GM12892 (cell line): ENCODE measurements at regions not wholly inside any gene's neighbourhood (a gene's known extent, or its start where the extent isn't known, plus 50 kb on each side); places are given as distances from the start of the nearest gene placed in this dataset.

Source experiments
- POLR2A ChIP-seq: IDR thresholded peaks from 2 replicates; pipeline ENCODE4 v1.6.1; 2011; ENCODE audit warnings: low read depth, low read length, control low read depth
- POLR2AphosphoS5 ChIP-seq: IDR thresholded peaks from 2 replicates; pipeline ENCODE4 v1.6.1; 2011; ENCODE audit warnings: low read depth, low read length, control low read depth

DNA sequence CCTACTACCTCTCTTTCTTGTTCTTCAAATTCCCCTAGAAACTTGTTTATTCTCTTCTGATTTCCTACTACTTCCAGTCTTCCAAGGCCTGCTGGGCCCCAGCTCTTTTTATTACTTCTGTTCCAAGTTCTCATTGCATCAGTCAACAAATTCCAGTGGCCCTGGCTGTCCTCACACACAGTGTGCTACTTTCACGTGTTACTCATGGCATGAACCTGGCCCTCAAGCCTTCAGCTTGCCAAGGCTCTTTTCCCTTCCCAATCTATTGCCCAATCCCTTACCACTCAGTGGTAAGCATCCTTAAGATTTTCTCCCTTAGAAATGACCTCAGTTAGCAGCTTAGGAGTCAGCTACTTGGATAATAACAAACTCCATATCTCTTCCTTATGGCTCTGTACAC lies 613.5 kb downstream of the LMO4 start:
- TF ChIP-seq POLR2A: no peak
- TF ChIP-seq POLR2AphosphoS5: no peak
